ENCODE measurements at regions not wholly inside any gene's neighbourhood (a gene's known extent, or its start where the extent isn't known, plus 50 kb on each side); places are given as distances from the start of the nearest gene placed in this dataset.

DNA sequence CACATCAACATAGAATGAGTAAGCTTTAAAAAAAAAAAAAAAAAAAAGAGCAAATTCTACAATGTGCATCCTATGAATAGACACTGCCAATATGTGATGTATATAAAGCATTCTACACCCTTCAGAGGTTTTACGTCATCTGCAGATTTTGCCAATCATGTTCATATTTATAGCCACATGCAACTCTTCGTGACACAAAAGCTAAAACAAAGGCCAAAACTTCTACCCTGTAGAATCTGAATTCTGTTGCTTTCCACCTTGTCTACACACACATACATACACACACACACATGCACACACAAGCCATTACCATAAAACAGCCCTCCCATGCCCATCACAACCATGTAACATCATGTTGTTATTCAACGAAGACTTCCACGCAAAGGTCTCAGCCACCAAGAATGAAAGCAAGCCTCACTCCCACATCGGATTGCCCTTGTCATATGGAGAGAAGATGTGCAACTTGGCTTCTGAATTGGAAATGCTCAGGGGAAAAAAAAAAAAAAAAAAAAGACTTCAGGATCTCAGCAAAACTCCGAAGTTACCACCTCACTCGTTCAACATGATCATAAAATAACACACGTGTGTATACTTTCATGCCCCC lies 479.4 kb upstream of the JARID2 start:
- TF ChIP-seq, protein P1, sequence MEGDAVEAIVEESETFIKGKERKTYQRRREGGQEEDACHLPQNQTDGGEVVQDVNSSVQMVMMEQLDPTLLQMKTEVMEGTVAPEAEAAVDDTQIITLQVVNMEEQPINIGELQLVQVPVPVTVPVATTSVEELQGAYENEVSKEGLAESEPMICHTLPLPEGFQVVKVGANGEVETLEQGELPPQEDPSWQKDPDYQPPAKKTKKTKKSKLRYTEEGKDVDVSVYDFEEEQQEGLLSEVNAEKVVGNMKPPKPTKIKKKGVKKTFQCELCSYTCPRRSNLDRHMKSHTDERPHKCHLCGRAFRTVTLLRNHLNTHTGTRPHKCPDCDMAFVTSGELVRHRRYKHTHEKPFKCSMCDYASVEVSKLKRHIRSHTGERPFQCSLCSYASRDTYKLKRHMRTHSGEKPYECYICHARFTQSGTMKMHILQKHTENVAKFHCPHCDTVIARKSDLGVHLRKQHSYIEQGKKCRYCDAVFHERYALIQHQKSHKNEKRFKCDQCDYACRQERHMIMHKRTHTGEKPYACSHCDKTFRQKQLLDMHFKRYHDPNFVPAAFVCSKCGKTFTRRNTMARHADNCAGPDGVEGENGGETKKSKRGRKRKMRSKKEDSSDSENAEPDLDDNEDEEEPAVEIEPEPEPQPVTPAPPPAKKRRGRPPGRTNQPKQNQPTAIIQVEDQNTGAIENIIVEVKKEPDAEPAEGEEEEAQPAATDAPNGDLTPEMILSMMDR (IDR thresholded peaks at IDR 0.05; ENCODE audit: insufficient read depth, low read depth, low read length): no peak
- no peak for TF ChIP-seq EZH2 (IDR thresholded peaks at IDR 0.05; ENCODE audit: insufficient read depth, low read length)
